HL-60 (cell line): ENCODE measurements at regions not wholly inside any gene's neighbourhood (a gene's known extent, or its start where the extent isn't known, plus 50 kb on each side); places are given as distances from the start of the nearest gene placed in this dataset.
A peak's percentile ranks its signal among the peaks of the same experiment; 100 is the strongest.

Experiments
- DNase-seq, 2 experiments: peaks; one replicate each; pipeline ENCODE4 v3.0.0-alpha.2; 2010 to 2020; ENCODE audit warnings: low read depth in 1 of 2, low spot score in 1 of 2
- H3K27ac ChIP-seq: fragments of 250-450 bp; sonication (Bioruptor Pico); replicated peaks from 2 replicates; pipeline ENCODE4 v1.5.1; 2020; ENCODE audit warnings: mild to moderate bottlenecking, moderate library complexity
- H3K27me3 ChIP-seq: fragments of 250-450 bp; sonication (Bioruptor Pico); 2 replicates; pipeline ENCODE4 v1.5.1; 2021; ENCODE audit warnings: mild to moderate bottlenecking, moderate library complexity; ENCODE audit not compliant: insufficient read depth, poor library complexity, severe bottlenecking
- H3K4me3 ChIP-seq: replicated peaks from 2 replicates; pipeline ENCODE4 v1.5.1; 2011; ENCODE audit warnings: mild to moderate bottlenecking, control low read depth, low read length; ENCODE audit not compliant: insufficient read depth
- GABPA ChIP-seq: IDR thresholded peaks from 2 replicates; pipeline ENCODE4 v1.6.1; 2012; ENCODE audit warnings: low read depth
- POLR2AphosphoS5 ChIP-seq: IDR thresholded peaks from 2 replicates; pipeline ENCODE4 v1.6.1; 2012; ENCODE audit warnings: low read depth
- REST ChIP-seq: IDR thresholded peaks from 2 replicates; pipeline ENCODE4 v1.6.1; 2012; ENCODE audit warnings: low read depth; ENCODE audit not compliant: insufficient replicate concordance
- SPI1 ChIP-seq: IDR thresholded peaks from 2 replicates; pipeline ENCODE4 v1.6.1; 2012; ENCODE audit warnings: low read depth, mild to moderate bottlenecking, borderline replicate concordance
- TF ChIP-seq, protein P1 (sequence below): IDR thresholded peaks from one replicate; pipeline ENCODE4 v1.5.1; 2011; ENCODE audit warnings: low read length, control low read depth, inconsistent platforms; ENCODE audit not compliant: insufficient read depth

DNA sequence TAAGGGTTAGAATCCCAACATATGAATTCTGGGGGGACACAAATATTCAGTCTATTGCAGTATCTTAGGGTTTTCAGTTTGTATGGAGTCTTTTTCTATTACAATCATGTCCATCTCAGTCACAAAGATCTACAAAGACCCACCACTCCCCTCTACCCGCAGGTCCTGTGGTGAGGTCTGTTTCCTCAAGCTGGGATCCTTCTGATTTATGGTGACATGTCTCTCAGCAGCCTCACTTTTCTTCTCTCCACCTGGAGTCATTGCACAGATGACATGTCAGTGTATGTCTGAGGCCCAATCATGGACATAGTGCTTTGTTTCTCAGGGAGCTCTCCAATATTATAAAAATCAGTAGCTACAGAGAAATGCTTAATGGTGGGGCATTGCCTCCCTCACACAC is 113.4 kb upstream of the RAB27B start:
- Histone ChIP-seq H3K27me3 (peaks cover 5% of the 10 kb centered on the region), H3K4me3 (no peak overlapping the region), H3K27ac (no peak overlapping the region)
- DNase-seq: no peak
- TF ChIP-seq REST (no peak), SPI1 (no peak), GABPA (no peak), POLR2AphosphoS5 (no peak)
- TF ChIP-seq, protein P1, sequence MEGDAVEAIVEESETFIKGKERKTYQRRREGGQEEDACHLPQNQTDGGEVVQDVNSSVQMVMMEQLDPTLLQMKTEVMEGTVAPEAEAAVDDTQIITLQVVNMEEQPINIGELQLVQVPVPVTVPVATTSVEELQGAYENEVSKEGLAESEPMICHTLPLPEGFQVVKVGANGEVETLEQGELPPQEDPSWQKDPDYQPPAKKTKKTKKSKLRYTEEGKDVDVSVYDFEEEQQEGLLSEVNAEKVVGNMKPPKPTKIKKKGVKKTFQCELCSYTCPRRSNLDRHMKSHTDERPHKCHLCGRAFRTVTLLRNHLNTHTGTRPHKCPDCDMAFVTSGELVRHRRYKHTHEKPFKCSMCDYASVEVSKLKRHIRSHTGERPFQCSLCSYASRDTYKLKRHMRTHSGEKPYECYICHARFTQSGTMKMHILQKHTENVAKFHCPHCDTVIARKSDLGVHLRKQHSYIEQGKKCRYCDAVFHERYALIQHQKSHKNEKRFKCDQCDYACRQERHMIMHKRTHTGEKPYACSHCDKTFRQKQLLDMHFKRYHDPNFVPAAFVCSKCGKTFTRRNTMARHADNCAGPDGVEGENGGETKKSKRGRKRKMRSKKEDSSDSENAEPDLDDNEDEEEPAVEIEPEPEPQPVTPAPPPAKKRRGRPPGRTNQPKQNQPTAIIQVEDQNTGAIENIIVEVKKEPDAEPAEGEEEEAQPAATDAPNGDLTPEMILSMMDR: no peak

GRCh38 chr18:54716586-54716985 is 111.7 kb upstream of the RAB27B start:
- DNase-seq: no peak
- Histone ChIP-seq H3K4me3 (no peak overlapping the region), H3K27ac (no peak overlapping the region), H3K27me3 (peaks cover 5% of the 10 kb centered on the region)
- TF ChIP-seq POLR2AphosphoS5 (no peak), REST (no peak), SPI1 (no peak), GABPA (no peak)
- TF ChIP-seq, protein P1: no peak

DNA sequence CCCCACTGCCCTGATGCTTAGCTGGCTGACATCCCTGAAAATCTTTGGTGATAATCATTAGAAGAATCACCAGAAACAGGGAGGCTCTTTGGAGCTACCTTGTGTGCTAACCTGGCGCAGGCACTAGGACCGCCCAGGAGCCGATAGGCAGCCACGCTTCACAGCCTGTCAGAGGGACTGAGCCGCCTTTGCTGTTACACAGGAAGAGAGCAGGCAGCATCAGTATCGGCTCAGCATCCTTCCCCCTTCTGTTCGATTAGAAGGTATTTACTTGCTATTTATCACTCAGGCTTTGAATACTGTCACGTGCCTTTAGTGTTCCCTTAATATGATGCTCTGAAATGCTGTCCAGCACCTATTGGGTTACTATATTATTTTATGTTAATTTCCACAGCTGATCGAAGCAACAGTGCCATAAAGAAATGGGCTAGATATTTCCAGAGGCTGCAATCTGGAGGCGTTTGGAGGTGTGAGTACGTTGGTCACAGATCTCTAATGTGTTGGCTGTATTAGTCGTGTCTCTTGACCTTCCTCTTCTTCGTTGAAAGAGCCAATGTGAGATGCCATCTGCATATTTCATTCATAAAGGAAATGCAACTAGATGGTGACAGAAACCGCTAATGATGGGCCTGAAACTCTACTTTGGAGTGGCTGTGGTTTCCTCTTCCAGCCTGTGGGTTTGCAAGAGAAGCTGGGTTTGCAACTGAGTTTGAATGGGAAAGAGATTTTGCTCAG is 110.4 kb upstream of the RAB27B start:
- no peak overlapping the region for H3K27ac ChIP-seq
- peaks cover 5% of the 10 kb centered on the region for H3K27me3 ChIP-seq
- TF ChIP-seq GABPA (no peak), POLR2AphosphoS5 (0 out of 2 replicates have a peak, but pooled peaks have one; percentile 28)
- H3K4me3 ChIP-seq: no peak overlapping the region
- DNase-seq: peak in 1 of 2 experiments; percentile 68

GRCh38 chr18:54718408-54718773 is 109.9 kb upstream of the RAB27B start:
- peaks cover 5% of the 10 kb centered on the region for H3K27me3 ChIP-seq
- no peak for DNase-seq
- H3K4me3 ChIP-seq: no peak overlapping the region
- TF ChIP-seq SPI1: no peak
- TF ChIP-seq, protein P1: no peak
- TF ChIP-seq GABPA: no peak
- TF ChIP-seq REST: no peak
- no peak for TF ChIP-seq POLR2AphosphoS5
- no peak overlapping the region for H3K27ac ChIP-seq
